NCI-H774 (cell line): ENCODE measurements at regions not wholly inside any gene's neighbourhood (a gene's known extent, or its start where the extent isn't known, plus 50 kb on each side); places are given as distances from the start of the nearest gene placed in this dataset.

Experiments
- DNase-seq: peaks from one replicate; lab custom pipeline; 2025; lab: John Stamatoyannopoulos, UW

- no peak for DNase-seq
Measured at GRCh38 chr2:81225756-81226155, 921.2 kb upstream of the LRRTM1 start.

- no peak for DNase-seq
Measured at GRCh38 chr2:81213598-81213997, 909.0 kb upstream of the LRRTM1 start.

DNA sequence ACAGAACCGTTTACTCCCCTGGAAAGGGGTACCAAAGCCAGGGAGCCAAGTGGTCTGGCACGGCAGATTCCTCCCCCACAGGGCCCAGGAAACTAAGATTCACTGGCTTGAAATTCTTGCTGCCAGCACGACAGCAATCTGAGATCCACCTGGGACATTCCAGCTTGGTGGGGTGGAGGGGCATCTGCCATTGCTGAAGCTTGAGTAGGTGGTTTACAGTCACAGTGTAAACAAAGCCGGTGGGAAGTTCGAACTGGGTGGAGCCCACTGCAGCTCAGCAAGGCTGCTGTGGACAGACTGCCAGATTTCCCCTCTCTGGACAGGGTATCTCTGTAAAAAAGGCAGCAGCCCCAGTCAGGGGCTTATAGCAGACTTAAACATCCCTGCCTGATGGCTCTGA, 901.7 kb upstream of the LRRTM1 start:
- no peak for DNase-seq

GRCh38 chr2:81196933-81197628, 892.5 kb upstream of the LRRTM1 start:
- no peak for DNase-seq

DNA sequence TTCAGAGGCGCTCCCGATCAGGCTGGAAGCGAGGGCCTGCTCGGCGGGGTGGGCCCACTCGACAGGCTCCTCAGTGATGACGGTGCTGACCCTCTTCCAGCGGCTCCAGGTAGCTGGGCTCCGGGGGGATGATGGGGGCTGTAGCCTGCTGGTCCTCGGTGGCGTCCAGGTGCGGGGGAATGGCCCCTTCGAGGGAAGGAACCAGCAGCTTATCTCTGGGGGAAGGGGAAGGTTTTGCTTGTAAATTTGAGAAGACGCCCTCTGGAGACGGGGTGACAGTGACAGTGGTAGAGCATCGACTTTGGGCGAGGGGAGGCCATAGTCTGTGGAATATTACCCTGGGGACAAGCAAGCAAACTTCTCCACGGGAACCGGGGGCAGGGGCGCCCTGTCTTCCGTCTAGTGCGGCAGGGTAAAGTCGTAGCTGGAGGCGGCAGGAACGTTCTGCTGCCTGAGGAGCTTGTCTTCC, 891.9 kb upstream of the LRRTM1 start:
- no peak for DNase-seq

DNA sequence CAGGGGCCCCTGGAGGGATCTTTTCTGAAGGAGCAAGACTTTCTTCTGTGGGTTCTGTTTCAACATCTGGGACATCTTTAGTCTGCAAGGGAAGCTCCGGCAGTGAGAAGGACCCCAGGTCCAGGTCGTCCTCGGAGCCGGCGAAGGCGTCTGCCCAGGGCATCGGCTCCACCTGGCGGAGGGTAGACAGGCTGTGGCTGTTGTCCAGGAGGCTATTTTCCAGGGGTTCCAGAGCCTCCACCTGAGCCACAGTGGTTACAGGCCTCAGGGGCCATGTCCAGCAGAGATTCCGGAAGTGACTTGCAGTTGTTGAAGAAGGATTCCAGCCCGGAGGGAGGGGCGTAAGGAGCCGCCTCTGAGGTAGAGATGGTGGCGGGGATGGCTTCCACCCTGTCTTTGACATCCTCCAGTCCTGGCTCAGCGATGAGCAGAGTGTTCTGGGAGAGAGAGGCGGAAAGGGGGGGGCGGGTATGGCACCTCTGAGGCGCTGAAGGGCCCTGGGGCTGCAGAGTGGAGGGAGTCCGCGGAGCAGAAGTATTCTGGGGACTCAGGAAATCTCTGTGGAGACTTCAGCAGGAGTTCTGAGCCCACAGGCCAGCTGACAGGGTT, 891.3 kb upstream of the LRRTM1 start:
- DNase-seq = no peak

GRCh38 chr2:81195017-81195773, 890.6 kb upstream of the LRRTM1 start:
- DNase-seq = no peak

DNA sequence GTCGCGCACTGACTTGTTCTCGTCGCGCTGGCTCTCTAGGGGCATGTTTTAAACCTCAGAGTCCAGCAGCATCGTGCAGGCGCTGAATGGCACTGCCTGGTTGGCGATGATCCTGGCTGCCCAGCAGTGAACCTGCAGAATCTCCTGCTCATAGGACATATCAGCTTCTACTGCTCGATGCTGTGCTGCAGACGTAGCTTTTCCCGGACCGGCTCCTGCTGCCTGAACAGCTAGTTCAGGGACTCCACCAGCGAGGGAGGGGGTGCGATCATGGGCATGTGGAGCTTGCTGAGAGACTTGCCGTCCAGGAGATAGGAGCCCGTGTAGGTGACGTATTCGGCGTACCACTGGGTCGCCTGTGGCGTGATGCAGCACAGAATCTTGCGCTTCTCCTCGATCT, 890.0 kb upstream of the LRRTM1 start:
- no peak for DNase-seq

DNA sequence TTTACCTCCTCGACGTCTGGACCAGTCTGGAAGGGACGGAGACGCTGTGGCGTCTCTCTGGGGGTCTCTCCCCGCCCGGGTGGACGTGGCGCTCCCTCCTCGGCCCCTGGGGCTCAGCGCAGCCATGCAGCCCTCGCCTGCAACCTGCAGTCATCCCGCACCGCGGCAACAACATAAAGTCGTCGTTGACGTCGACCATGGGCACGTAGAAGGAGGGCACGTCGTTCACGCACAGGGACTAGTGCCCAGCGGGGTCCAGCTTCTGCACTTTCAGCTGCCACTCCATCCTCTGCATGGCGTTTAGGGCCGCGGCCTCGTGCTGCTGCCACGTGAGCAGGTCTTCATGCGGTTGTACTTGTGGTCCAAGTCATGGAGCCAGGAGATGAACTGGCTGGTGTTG, 889.6 kb upstream of the LRRTM1 start:
- DNase-seq = no peak

GRCh38 chr2:81181845-81182244, 877.3 kb upstream of the LRRTM1 start:
- DNase-seq = no peak

- DNase-seq = no peak
Measured at GRCh38 chr2:81171447-81171846, 866.9 kb upstream of the LRRTM1 start.

GRCh38 chr2:81163583-81163982, 859.0 kb upstream of the LRRTM1 start:
- DNase-seq = no peak

DNA sequence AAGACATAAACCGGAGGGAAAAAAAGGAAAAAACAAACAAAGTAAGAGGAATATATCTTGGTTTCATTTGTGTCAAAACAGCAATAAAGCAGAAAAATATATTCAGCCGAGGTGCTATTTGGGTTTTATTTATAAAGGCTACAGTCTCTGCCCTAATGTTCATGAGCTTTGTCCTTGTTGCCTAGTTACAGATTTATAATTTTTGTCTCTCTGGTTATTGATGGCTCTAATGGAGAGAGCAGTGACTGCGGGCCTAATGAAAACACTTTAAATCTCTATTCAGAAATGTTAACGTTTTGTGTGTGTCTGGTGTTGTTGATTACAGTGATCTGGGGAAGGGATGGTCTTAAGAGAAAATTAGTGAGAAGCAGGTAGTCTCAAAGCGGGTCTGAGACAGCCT, 854.0 kb upstream of the LRRTM1 start:
- no peak for DNase-seq

DNA sequence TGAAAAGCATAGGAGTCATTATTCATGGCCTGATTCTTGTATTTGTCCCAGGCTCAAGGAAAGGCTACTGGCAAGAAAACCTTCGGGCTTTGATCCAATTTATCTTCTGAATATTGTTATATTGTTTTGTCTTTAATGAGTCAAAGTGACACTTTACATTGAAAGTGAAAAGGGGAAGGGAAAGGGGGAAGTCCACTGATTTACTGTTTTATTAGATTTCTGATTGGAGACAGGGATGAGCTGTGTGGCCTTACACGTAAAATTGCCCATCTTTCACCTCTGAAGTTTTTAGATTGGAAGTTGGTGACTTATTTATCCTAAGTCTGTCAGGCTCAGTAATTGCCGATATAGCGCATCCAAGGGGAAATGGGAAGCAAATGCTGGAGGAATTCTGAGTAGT, 843.8 kb upstream of the LRRTM1 start:
- no peak for DNase-seq

DNA sequence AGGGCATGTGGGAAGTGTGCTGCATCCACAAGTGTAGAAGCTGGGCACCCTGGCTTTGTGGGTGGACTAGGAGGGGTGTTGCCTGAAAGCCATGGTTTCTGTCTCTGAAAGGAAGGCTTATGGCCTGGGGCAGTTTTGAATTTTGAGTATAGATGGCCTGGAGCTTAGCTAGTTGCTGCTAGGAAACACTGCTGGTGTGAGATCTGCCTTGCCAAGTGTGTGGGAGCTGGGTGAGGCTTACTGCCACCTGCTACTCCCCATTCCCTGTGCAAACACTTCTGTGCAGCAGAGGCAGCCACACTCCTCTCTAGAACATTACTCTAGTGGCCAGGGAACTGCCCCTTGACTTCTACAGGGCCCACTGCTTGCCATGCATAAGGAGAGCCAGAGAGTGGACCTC, 831.7 kb upstream of the LRRTM1 start:
- DNase-seq = no peak

DNA sequence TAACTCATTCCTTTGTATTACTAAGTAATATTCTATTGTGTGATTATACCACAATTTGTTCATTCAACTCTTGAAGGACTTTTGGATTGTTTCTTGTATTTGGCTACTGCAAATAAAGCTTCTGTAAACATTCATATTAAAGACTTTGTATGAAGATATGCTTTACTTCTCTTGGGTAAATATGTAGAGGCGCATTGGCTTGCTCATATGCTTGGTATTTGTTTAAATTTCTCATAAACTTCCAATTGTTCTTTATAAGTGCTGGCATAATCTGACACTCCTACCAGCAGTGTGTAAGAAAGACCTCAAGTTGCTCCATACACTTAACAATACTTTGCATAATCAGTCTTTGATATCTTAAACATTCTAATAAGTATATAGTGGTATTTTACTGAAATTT, 792.8 kb upstream of the LRRTM1 start:
- DNase-seq = no peak

DNA sequence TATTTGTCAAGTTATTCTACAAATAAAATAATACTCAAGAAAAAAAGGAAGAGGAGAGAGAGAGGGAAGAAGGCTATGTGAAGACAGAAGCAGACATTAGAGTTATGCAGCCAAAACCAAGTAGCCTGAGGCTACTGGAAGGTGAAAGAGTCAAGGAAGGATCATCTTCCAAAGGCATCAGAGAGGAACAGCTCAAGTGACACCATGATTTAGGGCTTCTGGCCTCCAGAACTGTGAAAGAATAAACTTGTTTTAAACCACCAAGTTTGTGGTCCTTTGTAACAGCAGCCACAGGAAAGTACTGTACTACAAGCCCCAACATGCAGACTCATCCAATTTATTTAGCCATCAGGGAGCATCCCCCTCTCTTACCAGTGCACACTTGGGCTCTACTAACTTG, 788.5 kb upstream of the LRRTM1 start:
- DNase-seq = no peak

GRCh38 chr2:81087646-81088045, 783.1 kb upstream of the LRRTM1 start:
- DNase-seq = no peak

- no peak for DNase-seq
Measured at GRCh38 chr2:81084101-81084500, 779.5 kb upstream of the LRRTM1 start.

DNA sequence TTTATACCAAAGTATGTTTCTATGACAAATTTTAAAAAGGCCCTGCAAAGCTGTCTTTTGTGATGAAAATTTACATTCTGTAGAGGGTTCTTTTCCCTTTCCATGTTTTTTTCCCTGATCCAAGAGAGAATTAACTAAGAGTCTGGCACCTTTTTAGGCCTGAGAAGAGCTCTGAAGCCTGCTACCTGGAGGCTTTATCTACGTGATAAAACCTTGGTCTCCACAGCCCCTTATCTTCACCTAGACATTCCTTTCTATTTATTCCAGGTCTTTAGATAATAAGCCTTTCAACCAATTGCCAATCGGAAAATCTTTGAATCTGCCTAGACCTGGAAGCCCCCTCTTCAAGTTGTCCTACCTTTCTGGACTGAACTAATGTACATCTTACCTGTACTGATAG, 774.1 kb upstream of the LRRTM1 start:
- no peak for DNase-seq

DNA sequence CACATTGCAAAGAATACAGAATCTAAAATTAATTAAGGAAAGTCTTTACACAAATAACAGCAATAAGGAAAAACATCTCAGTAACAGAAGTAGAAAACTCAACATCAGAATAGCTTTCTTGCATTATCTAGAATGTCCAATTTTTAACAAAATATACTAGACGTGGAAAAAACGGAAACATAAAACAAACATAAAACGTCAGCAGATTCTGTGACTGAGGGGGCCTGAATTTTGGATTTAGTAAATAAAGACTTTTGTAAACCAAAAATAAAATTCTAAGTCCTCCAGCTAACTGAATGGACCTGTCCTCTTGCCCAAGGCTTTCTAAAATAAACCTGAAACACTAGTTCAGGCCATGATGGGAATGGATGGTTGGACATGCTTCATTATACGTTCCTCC, 773.5 kb upstream of the LRRTM1 start:
- no peak for DNase-seq

DNA sequence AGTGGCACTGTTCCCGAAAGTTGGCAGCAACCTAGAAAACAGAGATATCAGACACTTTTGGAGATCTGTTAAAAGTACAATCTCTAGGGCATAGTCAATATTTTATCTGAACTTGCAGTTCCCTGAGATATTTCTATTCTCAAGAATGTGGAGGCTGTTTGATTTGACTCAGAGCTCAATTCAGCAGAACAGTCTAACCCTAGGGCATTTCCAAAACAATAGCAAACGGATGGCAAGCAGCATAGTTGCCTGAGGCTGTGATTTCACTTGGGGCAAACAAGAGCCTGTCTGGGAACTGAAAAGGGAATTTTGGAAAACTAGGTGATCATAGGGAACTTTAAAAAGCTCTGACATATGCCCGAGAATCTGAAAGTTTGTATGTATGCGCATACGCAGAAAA, 772.8 kb upstream of the LRRTM1 start:
- DNase-seq = no peak

- DNase-seq = no peak
Measured at GRCh38 chr2:81073412-81073811, 768.9 kb upstream of the LRRTM1 start.
